Activated CD4-positive, alpha-beta memory T cell treated with anti-CD3 and anti-CD28 coated beads, Interleukin-2, amount 10 ng/mL, durations not matched to agents 7 days and 5 days (primary cell): ENCODE measurements at regions not wholly inside any gene's neighbourhood (a gene's known extent, or its start where the extent isn't known, plus 50 kb on each side); places are given as distances from the start of the nearest gene placed in this dataset.

Experiments
- CTCF ChIA-PET: fragments of 350-600 bp; sonication (Branson Sonifier 250); formaldehyde crosslinking; loops from one replicate; lab custom pipeline; 2021; ENCODE audit warnings: antibody characterized with exemption, inconsistent platforms; lab: Charles Lee
- POLR2A ChIA-PET: fragments of 350-600 bp; sonication (Branson Sonifier 250); formaldehyde crosslinking; loops from one replicate; lab custom pipeline; 2021; ENCODE audit warnings: antibody characterized with exemption; lab: Charles Lee
- DNase-seq: peaks from one replicate; pipeline ENCODE4 v3.0.0-alpha.2; 2020
- H3K27ac Mint-ChIP-seq: one replicate; pipeline ENCODE4 v1.8.0; 2021; ENCODE audit warnings: mild to moderate bottlenecking, mixed read lengths
- H3K27me3 Mint-ChIP-seq: one replicate; pipeline ENCODE4 v1.8.0; 2021; ENCODE audit warnings: mixed read lengths
- H3K36me3 Mint-ChIP-seq: one replicate; pipeline ENCODE4 v1.8.0; 2021; ENCODE audit warnings: low read depth, mixed read lengths
- H3K4me1 Mint-ChIP-seq: one replicate; pipeline ENCODE4 v1.8.0; 2021; ENCODE audit warnings: mixed read lengths
- H3K4me3 Mint-ChIP-seq: one replicate; pipeline ENCODE4 v1.8.0; 2021; ENCODE audit warnings: mild to moderate bottlenecking, mixed read lengths
- H3K9me3 Mint-ChIP-seq: one replicate; pipeline ENCODE4 v1.8.0; 2021; ENCODE audit warnings: mixed read lengths

DNA sequence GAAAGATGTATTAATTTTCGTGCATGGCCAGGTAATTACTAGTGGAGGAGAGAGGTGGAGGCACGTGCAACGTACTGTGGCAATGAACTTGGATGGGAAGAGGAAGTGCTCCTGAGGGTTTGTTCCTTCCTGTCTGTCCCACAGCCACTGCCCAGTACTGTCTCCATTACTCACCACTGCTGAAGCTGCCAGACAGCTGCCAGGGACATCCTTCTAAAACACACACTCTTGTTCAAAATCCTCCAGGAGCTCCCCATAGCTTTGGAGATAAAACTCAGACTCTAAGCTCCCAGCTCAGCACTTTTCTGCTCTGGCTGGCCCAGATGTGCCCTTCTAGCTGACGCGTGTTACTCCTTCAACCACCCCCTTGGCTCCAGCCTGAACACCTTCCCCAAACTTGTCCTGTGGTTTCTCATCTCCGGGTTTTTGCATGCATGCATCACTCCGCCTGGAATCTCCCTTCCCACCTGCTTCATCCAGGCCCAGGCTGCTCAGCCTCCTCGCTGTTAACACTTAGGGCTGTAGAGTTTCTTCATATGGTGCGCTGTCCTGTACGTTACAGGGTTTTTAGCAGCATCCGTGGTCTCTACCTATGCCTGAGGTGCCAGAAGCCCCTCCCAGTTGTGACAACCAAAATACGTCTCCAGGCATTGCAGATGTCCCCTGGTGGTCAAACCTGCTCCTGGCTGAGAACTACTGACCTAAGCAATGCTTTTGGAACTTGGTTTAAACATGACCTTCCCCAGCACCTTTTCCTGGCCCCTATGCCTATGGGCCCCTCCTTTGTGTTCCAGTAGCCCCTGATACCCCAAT lies 69.5 kb downstream of the C11orf91 start:
- Mint-ChIP-seq H3K9me3 (peaks cover 3% of the 10 kb centered on the region), H3K27ac (no peak overlapping the region), H3K27me3 (peaks cover 6% of the 10 kb centered on the region), H3K4me3 (no peak overlapping the region), H3K36me3 (no peaks in the 10 kb centered on the region), H3K4me1 (no peaks in the 10 kb centered on the region)
- ChIA-PET POLR2A (no interaction called here), CTCF (no interaction called here)
- no peak for DNase-seq

DNA sequence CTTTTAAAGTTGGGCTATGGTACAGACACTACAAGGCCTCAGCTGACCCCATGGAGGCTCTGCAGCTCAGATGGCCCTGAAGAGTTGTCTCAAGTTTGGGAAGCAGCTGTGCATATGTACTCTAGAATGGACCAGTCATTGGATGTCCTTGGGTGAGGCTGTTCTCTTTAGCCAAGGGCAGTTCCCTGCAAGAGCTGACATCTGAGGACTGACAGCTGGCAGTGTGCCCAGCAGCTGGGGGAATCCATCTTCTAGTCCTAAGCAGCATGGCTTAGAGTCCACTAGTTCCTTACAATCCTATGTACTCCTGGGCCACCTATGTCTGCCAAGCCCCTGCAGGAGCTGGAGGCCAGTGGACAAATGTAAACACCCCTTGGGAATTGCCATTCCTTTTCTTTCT lies 76.5 kb downstream of the C11orf91 start:
- no peaks in the 10 kb centered on the region for H3K36me3 Mint-ChIP-seq
- H3K4me3 Mint-ChIP-seq = no peak overlapping the region
- ChIA-PET CTCF (no interaction called here), POLR2A (no interaction called here)
- no peak for DNase-seq
- no peaks in the 10 kb centered on the region for H3K4me1 Mint-ChIP-seq
- H3K27me3 Mint-ChIP-seq = peaks cover 7% of the 10 kb centered on the region
- H3K9me3 Mint-ChIP-seq = no peaks in the 10 kb centered on the region
- H3K27ac Mint-ChIP-seq = no peak overlapping the region

DNA sequence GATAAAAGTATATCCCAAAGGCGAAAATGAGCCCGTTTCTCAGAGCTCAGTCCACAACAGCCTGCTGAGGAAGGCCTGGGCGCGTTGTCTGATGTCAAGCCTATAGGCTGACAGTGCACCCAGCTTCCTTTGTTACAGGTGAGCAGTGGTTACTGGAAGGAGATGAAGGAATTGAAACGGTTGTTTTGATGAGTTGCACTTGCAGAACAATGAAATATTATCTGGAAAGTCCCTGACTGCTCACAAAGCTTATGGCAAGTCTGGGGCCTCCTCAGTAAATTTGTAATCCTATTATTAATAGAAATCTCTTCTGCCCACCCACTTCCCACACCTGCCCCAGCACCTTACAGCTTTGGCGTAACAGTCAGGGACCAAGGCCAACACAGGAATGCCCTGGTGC lies 77.8 kb downstream of the C11orf91 start:
- no peak overlapping the region for H3K27ac Mint-ChIP-seq
- ChIA-PET CTCF (no interaction called here), POLR2A (no interaction called here)
- no peak overlapping the region for H3K4me3 Mint-ChIP-seq
- H3K4me1 Mint-ChIP-seq = no peaks in the 10 kb centered on the region
- H3K9me3 Mint-ChIP-seq = no peaks in the 10 kb centered on the region
- peaks cover 7% of the 10 kb centered on the region for H3K27me3 Mint-ChIP-seq
- no peaks in the 10 kb centered on the region for H3K36me3 Mint-ChIP-seq
- DNase-seq = no peak

DNA sequence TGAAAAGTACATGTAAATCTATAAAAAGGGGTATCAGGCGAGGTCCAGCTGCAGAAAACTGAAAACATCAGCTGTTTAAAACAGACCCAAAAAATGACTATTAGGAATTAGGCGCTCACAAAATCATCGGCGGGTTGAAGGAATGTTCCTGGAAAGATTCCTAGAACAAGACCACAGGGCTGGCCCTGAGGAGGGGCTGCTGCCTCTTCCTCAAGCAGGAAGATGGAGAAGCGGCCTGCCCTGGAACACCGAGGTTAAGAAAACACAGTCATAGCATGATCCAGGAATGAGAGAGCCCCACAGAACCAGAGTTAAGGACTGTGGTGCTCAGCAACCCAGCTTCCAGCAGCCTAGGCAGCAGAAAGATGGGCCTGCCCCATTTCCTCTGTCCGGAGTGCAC lies 78.4 kb downstream of the C11orf91 start:
- H3K9me3 Mint-ChIP-seq = no peaks in the 10 kb centered on the region
- ChIA-PET POLR2A (no interaction called here), CTCF (no interaction called here)
- H3K36me3 Mint-ChIP-seq = no peaks in the 10 kb centered on the region
- no peak overlapping the region for H3K27ac Mint-ChIP-seq
- peaks cover 7% of the 10 kb centered on the region for H3K27me3 Mint-ChIP-seq
- H3K4me1 Mint-ChIP-seq = no peaks in the 10 kb centered on the region
- no peak for DNase-seq
- no peak overlapping the region for H3K4me3 Mint-ChIP-seq

DNA sequence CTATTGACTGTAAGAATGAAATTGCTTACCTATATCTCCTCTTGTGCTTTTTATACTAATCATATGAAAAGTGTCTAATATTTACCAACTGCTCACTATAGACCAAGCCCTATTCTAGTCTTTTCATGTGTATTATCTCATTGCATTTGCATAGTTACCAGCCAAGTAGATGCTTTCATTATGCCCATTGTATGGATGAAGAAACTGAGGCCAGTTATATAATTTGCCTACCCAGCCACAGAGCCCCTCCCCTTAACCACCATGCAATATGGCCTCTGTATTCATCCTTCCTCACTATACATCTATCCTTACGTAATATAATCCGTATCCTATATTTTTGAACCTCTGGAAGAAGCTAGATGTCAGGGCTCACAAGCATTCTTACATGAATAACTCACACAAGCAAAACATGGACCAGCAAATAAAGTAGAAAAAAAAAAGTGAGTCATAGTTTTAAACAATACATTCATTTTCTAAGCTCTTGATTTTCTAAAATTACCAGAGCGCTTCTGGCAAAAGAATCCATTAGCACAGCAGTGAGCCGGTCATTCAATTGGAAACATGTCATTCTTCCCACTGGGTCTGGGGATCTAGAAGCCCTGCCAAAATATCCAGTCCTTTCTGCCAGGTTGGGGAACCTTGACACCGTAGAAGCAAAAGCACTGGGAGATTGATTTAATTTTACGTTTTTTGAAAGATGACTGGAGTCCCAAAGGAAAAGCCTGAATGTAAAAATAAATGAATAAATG lies 80.0 kb downstream of the C11orf91 start:
- Mint-ChIP-seq H3K36me3 (no peaks in the 10 kb centered on the region), H3K9me3 (no peaks in the 10 kb centered on the region), H3K27ac (no peak overlapping the region), H3K4me3 (no peak overlapping the region), H3K4me1 (no peaks in the 10 kb centered on the region), H3K27me3 (peaks cover 12% of the 10 kb centered on the region)
- no peak for DNase-seq
- POLR2A ChIA-PET = no interaction called here
- CTCF ChIA-PET = no interaction called here

DNA sequence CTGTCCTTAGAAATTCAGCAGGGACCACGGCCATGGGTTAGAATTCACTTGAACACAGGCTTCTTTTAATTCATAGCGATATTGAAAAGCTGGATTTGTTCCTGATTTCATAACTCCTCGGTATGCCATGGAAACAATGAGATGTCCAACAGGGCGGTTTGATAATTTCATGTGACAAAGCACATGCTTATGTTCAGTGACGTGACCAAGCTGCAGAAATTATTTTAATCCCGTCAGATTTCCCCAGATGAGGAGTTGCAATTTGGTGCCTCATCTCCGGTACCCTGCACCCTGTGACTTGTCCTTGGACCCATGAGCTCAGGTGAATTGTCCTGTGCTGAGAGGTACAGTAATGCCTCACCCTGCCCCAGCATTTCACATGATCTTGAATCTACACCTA lies 81.7 kb downstream of the C11orf91 start:
- no peak overlapping the region for H3K4me3 Mint-ChIP-seq
- H3K27me3 Mint-ChIP-seq = peaks cover 12% of the 10 kb centered on the region
- no peak overlapping the region for H3K27ac Mint-ChIP-seq
- H3K9me3 Mint-ChIP-seq = no peaks in the 10 kb centered on the region
- POLR2A ChIA-PET = no interaction called here
- CTCF ChIA-PET = no interaction called here
- H3K36me3 Mint-ChIP-seq = no peaks in the 10 kb centered on the region
- H3K4me1 Mint-ChIP-seq = no peaks in the 10 kb centered on the region
- DNase-seq = no peak

DNA sequence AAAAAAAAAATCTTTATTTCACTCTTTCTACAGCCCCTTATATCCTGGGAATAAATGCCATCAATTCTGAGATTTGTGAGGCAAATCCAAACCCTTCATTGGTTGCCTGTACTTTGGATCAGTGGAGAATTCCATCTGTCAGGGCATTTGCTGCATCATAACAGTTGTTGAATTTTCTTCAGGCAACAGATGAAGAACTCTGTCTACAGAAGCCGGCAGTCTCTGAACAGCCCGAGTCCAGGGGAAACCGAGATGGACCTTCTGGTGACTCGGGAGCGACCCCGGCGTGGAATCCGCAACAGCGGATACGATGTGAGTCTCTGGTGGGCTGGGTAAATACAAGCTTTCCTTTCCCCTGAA lies 82.3 kb downstream of the C11orf91 start:
- Mint-ChIP-seq H3K36me3 (no peaks in the 10 kb centered on the region), H3K4me3 (no peak overlapping the region), H3K4me1 (no peaks in the 10 kb centered on the region), H3K27me3 (peaks cover 12% of the 10 kb centered on the region), H3K9me3 (no peaks in the 10 kb centered on the region), H3K27ac (no peak overlapping the region)
- POLR2A ChIA-PET = no interaction called here
- DNase-seq = no peak
- CTCF ChIA-PET = no interaction called here

DNA sequence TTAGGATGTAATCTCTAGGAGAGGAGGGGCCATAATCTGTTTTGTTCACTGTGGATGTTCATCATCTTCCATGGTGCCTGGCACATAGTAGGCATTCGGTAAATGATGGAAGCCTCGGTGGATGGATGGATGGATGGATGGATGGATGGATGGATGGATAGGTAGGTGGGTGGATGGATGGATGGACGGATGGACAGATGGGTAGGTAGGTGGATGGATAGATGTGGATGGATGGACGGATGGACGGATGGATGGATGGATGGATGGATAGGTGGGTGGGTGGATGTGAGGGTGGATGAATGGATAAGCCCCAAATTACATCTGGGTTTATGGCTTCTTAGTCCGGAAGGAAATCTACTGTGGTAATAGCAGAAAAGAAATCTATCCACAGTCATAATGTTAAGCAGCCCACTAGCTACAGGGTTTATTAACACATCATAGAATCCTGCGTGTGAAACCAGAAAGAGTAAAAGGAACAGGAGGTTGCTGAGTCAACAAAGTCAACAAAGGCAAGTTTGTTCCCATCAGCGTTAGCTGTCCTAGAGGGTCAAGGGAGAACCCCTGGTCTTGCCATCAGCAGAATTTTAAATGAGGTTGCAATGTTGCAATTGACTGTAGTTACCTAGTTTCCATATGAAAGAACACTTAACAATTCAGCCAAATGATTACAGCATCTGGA lies 82.8 kb downstream of the C11orf91 start:
- Mint-ChIP-seq H3K4me1 (no peaks in the 10 kb centered on the region), H3K27ac (no peak overlapping the region), H3K36me3 (no peaks in the 10 kb centered on the region), H3K27me3 (peaks cover 12% of the 10 kb centered on the region), H3K9me3 (no peaks in the 10 kb centered on the region), H3K4me3 (no peak overlapping the region)
- ChIA-PET CTCF (no interaction called here), POLR2A (no interaction called here)
- no peak for DNase-seq

DNA sequence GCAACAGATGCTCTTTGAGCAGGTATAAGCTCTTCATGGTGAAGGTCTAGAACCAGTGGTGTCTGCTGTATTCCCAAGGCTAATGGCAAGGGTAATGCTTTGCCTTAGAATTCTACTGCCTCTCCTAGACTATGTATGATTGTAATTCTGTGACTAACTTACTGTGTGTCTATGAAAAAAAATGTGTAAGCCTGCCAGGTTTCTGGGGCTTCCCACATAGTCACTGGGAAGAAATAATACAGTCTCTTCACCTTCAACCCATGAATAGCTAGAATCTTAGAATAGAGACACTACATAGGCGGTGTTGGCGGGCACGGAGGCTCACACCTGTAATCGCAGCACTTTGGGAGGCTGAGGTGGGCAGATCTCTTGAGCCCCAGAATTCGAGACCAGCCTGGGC lies 84.1 kb downstream of the C11orf91 start:
- POLR2A ChIA-PET = no interaction called here
- no peak overlapping the region for H3K4me3 Mint-ChIP-seq
- H3K36me3 Mint-ChIP-seq = no peaks in the 10 kb centered on the region
- CTCF ChIA-PET = no interaction called here
- H3K4me1 Mint-ChIP-seq = no peaks in the 10 kb centered on the region
- H3K27me3 Mint-ChIP-seq = peaks cover 9% of the 10 kb centered on the region
- DNase-seq = no peak
- no peak overlapping the region for H3K27ac Mint-ChIP-seq
- no peaks in the 10 kb centered on the region for H3K9me3 Mint-ChIP-seq

DNA sequence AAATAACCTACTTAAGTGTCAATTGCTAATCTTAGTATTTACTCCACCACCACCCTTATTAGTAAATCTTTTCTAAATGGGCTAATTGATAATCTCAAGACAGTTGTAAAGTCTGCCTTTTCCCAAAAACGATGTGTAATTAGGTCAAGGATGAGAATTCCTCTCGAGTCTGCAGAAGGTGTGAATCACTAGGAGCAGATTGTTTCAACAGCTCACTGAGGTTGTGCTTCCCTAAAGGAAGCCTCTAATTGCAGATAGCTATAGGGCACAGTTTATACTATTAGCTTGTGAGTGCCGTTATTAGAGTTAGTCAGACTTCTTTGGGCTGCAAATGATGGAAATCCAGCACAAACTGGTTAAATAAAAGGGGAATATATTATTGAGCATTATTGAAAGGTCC lies 84.9 kb downstream of the C11orf91 start:
- no peak overlapping the region for H3K27ac Mint-ChIP-seq
- peaks cover 9% of the 10 kb centered on the region for H3K27me3 Mint-ChIP-seq
- ChIA-PET POLR2A (no interaction called here), CTCF (no interaction called here)
- H3K36me3 Mint-ChIP-seq = no peaks in the 10 kb centered on the region
- no peaks in the 10 kb centered on the region for H3K4me1 Mint-ChIP-seq
- no peak overlapping the region for H3K4me3 Mint-ChIP-seq
- no peaks in the 10 kb centered on the region for H3K9me3 Mint-ChIP-seq
- DNase-seq = no peak

DNA sequence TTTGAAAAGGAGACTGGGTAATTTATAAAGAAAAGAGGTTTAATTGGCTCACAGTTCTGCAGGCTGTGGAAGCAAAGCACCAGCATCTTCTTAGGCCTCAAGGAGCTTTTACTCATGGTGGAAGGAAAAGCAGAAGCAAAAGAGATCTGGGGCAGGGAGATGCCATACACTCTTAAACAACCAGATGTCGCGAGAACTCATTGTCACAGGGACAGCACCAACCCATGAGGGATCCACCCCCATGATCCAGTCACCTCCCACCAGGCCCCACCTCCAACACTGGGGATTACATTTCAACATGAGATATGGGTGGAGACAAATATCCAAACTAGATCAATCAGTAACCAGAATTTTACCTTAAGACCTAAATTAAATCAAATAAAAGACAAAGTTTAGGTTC lies 87.2 kb downstream of the C11orf91 start:
- no peak overlapping the region for H3K27ac Mint-ChIP-seq
- no peak for DNase-seq
- H3K4me3 Mint-ChIP-seq = no peak overlapping the region
- POLR2A ChIA-PET = no interaction called here
- H3K4me1 Mint-ChIP-seq = no peaks in the 10 kb centered on the region
- H3K27me3 Mint-ChIP-seq = peaks cover 5% of the 10 kb centered on the region
- no peaks in the 10 kb centered on the region for H3K9me3 Mint-ChIP-seq
- H3K36me3 Mint-ChIP-seq = no peaks in the 10 kb centered on the region
- CTCF ChIA-PET = no interaction called here

DNA sequence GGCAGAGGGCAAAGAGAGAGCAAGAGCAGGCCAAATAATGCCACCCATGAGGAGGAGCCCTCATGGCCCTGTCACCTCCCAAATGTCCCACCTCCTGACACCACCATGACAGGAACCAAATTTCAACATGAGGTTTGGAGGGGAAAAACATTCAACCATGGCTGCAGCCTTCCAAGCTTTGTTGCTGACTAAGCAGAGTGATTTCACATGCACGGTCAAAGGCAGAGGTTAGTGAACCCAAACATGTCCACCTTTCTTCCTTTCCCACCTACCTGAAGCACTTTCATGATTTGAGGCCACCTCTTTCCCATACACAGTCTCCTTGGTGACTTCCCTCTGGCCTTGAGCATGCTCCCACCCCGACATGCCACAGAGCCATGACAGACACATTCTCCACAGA lies 89.7 kb downstream of the C11orf91 start:
- no peaks in the 10 kb centered on the region for H3K9me3 Mint-ChIP-seq
- H3K27me3 Mint-ChIP-seq = peaks cover 5% of the 10 kb centered on the region
- POLR2A ChIA-PET = no interaction called here
- CTCF ChIA-PET = no interaction called here
- no peak overlapping the region for H3K4me3 Mint-ChIP-seq
- DNase-seq = no peak
- no peaks in the 10 kb centered on the region for H3K4me1 Mint-ChIP-seq
- no peak overlapping the region for H3K27ac Mint-ChIP-seq
- H3K36me3 Mint-ChIP-seq = no peaks in the 10 kb centered on the region

DNA sequence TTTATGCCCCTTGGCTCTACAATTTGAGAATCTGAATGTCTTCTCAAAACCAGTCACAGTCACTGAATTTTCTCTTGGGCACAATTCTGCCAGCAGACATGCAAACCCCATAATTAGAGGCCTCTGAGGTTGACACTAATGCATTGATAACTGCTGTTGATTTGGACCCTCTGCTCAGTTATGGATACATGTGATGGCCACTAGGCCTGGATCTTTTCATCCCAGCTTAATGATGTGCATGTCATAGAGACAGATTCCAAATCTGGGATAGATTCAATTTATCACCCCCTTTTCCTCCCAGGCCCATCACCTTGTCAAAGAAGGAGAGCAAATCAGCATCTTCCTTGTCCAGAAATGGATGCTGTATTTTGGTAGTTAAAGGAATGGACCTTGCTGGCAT lies 92.2 kb downstream of the C11orf91 start:
- Mint-ChIP-seq H3K4me3 (no peak overlapping the region), H3K4me1 (no peaks in the 10 kb centered on the region), H3K9me3 (no peaks in the 10 kb centered on the region), H3K36me3 (no peaks in the 10 kb centered on the region), H3K27ac (no peak overlapping the region), H3K27me3 (peaks cover 8% of the 10 kb centered on the region)
- ChIA-PET CTCF (no interaction called here), POLR2A (no interaction called here)
- DNase-seq = no peak
